NCI-H187 (cell line): ENCODE measurements at regions not wholly inside any gene's neighbourhood (a gene's known extent, or its start where the extent isn't known, plus 50 kb on each side); places are given as distances from the start of the nearest gene placed in this dataset.

Experiments used
- DNase-seq, 2 experiments: peaks; one replicate each; lab custom pipeline; 2025; lab: John Stamatoyannopoulos, UW

- no peak for DNase-seq
Observed at GRCh38 chr1:82880506-82880905, 1079.8 kb downstream of the ADGRL2 start.

- DNase-seq = no peak
Observed at GRCh38 chr1:82879701-82880305, 1079.1 kb downstream of the ADGRL2 start.

GRCh38 chr1:82875170-82875569, 1074.4 kb downstream of the ADGRL2 start:
- no peak for DNase-seq

GRCh38 chr1:82874041-82874440, 1073.3 kb downstream of the ADGRL2 start:
- no peak for DNase-seq

- DNase-seq = no peak
Observed at GRCh38 chr1:82870332-82870731, 1069.6 kb downstream of the ADGRL2 start.

GRCh38 chr1:82867781-82868180, 1067.0 kb downstream of the ADGRL2 start:
- no peak for DNase-seq

GRCh38 chr1:82861749-82862148, 1061.0 kb downstream of the ADGRL2 start:
- no peak for DNase-seq

- DNase-seq = no peak
Observed at GRCh38 chr1:82858031-82858430, 1057.3 kb downstream of the ADGRL2 start.

- no peak for DNase-seq
Observed at GRCh38 chr1:82849460-82849859, 1048.7 kb downstream of the ADGRL2 start.

GRCh38 chr1:82848043-82848442, 1047.3 kb downstream of the ADGRL2 start:
- DNase-seq = no peak

GRCh38 chr1:82845866-82846265, 1045.1 kb downstream of the ADGRL2 start:
- DNase-seq = no peak

GRCh38 chr1:82844911-82845827, 1044.4 kb downstream of the ADGRL2 start:
- DNase-seq = no peak

- DNase-seq = no peak
Observed at GRCh38 chr1:82844447-82844846, 1043.7 kb downstream of the ADGRL2 start.

GRCh38 chr1:82843876-82844275, 1043.1 kb downstream of the ADGRL2 start:
- DNase-seq = no peak

GRCh38 chr1:82840192-82840591, 1039.5 kb downstream of the ADGRL2 start:
- DNase-seq = no peak

- no peak for DNase-seq
Observed at GRCh38 chr1:82837766-82838465, 1037.2 kb downstream of the ADGRL2 start.

- DNase-seq = no peak
Observed at GRCh38 chr1:82836973-82837680, 1036.4 kb downstream of the ADGRL2 start.

GRCh38 chr1:82836213-82836972, 1035.7 kb downstream of the ADGRL2 start:
- DNase-seq = no peak

GRCh38 chr1:82830690-82831380, 1030.1 kb downstream of the ADGRL2 start:
- no peak for DNase-seq

- no peak for DNase-seq
Observed at GRCh38 chr1:82829527-82829926, 1028.8 kb downstream of the ADGRL2 start.

GRCh38 chr1:82823876-82824275, 1023.1 kb downstream of the ADGRL2 start:
- DNase-seq = no peak
